Panc1 (cell line): ENCODE measurements at regions not wholly inside any gene's neighbourhood (a gene's known extent, or its start where the extent isn't known, plus 50 kb on each side); places are given as distances from the start of the nearest gene placed in this dataset.

Source experiments
- POLR2AphosphoS5 ChIP-seq: IDR thresholded peaks from 2 replicates; pipeline ENCODE4 v1.6.1; 2012; ENCODE audit warnings: mild to moderate bottlenecking, low read depth, low read length, moderate library complexity
- TF ChIP-seq, protein P1 (sequence below): fragments of 450-650 bp; IDR thresholded peaks from 2 replicates; pipeline ENCODE4 v1.5.1; 2017; ENCODE audit warnings: mild to moderate bottlenecking

DNA sequence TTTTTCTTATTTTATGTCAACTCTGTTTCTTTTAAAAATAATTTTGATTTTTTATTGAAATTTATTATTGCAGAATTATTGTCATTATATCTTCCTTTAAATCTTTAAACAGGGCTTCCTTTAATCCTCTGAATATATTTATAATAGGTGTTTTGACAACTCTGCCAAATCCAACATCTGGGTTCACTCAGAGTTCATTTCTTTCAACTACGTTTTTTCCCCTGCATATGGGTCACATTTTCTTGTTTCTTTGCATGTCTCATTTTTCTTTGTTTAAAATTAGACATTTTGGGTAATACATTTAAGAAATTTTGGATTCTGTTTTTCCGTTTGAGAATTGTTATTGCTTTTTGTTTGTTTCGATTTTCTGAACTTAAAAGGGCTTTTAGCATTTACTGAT, 655.1 kb upstream of the CITED2 start:
- TF ChIP-seq, protein P1, sequence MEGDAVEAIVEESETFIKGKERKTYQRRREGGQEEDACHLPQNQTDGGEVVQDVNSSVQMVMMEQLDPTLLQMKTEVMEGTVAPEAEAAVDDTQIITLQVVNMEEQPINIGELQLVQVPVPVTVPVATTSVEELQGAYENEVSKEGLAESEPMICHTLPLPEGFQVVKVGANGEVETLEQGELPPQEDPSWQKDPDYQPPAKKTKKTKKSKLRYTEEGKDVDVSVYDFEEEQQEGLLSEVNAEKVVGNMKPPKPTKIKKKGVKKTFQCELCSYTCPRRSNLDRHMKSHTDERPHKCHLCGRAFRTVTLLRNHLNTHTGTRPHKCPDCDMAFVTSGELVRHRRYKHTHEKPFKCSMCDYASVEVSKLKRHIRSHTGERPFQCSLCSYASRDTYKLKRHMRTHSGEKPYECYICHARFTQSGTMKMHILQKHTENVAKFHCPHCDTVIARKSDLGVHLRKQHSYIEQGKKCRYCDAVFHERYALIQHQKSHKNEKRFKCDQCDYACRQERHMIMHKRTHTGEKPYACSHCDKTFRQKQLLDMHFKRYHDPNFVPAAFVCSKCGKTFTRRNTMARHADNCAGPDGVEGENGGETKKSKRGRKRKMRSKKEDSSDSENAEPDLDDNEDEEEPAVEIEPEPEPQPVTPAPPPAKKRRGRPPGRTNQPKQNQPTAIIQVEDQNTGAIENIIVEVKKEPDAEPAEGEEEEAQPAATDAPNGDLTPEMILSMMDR: no peak
- TF ChIP-seq POLR2AphosphoS5: no peak
